GM21737 (cell line): ENCODE measurements at regions not wholly inside any gene's neighbourhood (a gene's known extent, or its start where the extent isn't known, plus 50 kb on each side); places are given as distances from the start of the nearest gene placed in this dataset.
"Not testable (repeated sequence)": the region's sequence is repeated elsewhere in the genome, so short reads cannot be mapped to it uniquely, and the experiment has no call there.

ENCODE experiments used
- ATAC-seq: cut with Tn5 transposase; IDR thresholded peaks from one replicate; pipeline ENCODE4 v1.9.1; 2021; ENCODE audit warnings: mild to moderate bottlenecking, moderate library complexity; ENCODE audit not compliant: unreplicated experiment

- ATAC-seq: no peak
These were observed 1293.9 kb downstream of the PLA2G4A start for GRCh38 chr1:188122646-188123045.

GRCh38 chr1:188127507-188127906 lies 1298.8 kb downstream of the PLA2G4A start:
- ATAC-seq: no peak

GRCh38 chr1:188128761-188129160 lies 1300.0 kb downstream of the PLA2G4A start:
- no peak for ATAC-seq

GRCh38 chr1:188129856-188130838 lies 1301.4 kb downstream of the PLA2G4A start:
- ATAC-seq: no peak

- no peak for ATAC-seq
These were observed 1308.5 kb downstream of the PLA2G4A start for GRCh38 chr1:188137221-188137620.

GRCh38 chr1:188140958-188141357 lies 1312.2 kb downstream of the PLA2G4A start:
- no peak for ATAC-seq

GRCh38 chr1:188154196-188154595 lies 1325.4 kb downstream of the PLA2G4A start:
- no peak for ATAC-seq

- no peak for ATAC-seq
These were observed 1326.0 kb downstream of the PLA2G4A start for GRCh38 chr1:188154761-188155160.

- no peak for ATAC-seq
These were observed 1326.5 kb downstream of the PLA2G4A start for GRCh38 chr1:188155261-188155660.

GRCh38 chr1:188164459-188164858 lies 1335.7 kb downstream of the PLA2G4A start:
- no peak for ATAC-seq

GRCh38 chr1:188166654-188167053 lies 1337.9 kb downstream of the PLA2G4A start:
- no peak for ATAC-seq

GRCh38 chr1:188169971-188170370 lies 1341.2 kb downstream of the PLA2G4A start:
- no peak for ATAC-seq

- no peak for ATAC-seq
These were observed 1341.7 kb downstream of the PLA2G4A start for GRCh38 chr1:188170411-188170810.

GRCh38 chr1:188170935-188171334 lies 1342.2 kb downstream of the PLA2G4A start:
- ATAC-seq: no peak

- ATAC-seq: not testable (repeated sequence)
These were observed 1353.3 kb downstream of the PLA2G4A start for GRCh38 chr1:188182063-188182462.

- ATAC-seq: no peak
These were observed 1359.6 kb downstream of the PLA2G4A start for GRCh38 chr1:188188317-188188716.

GRCh38 chr1:188194916-188195315 lies 1366.2 kb downstream of the PLA2G4A start:
- ATAC-seq: no peak

- no peak for ATAC-seq
These were observed 1389.5 kb downstream of the PLA2G4A start for GRCh38 chr1:188218289-188218688.

GRCh38 chr1:188220051-188220450 lies 1391.3 kb downstream of the PLA2G4A start:
- ATAC-seq: no peak

GRCh38 chr1:188224263-188224662 lies 1395.5 kb downstream of the PLA2G4A start:
- ATAC-seq: no peak

GRCh38 chr1:188225975-188226374 lies 1397.2 kb downstream of the PLA2G4A start:
- no peak for ATAC-seq

GRCh38 chr1:188228623-188229022 lies 1399.9 kb downstream of the PLA2G4A start:
- ATAC-seq: no peak
